GM18868 (cell line): ENCODE measurements at regions not wholly inside any gene's neighbourhood (a gene's known extent, or its start where the extent isn't known, plus 50 kb on each side); places are given as distances from the start of the nearest gene placed in this dataset.
"Not testable (repeated sequence)": the region's sequence is repeated elsewhere in the genome, so short reads cannot be mapped to it uniquely, and the experiment has no call there.

Source experiments
- ATAC-seq: cut with Tn5 transposase; IDR thresholded peaks from one replicate; pipeline ENCODE4 v1.9.1; 2021; ENCODE audit warnings: mild to moderate bottlenecking, moderate library complexity; ENCODE audit not compliant: unreplicated experiment

GRCh38 chr18:49697049-49697448 lies 116.3 kb downstream of the ACAA2 start:
- ATAC-seq = no peak

DNA sequence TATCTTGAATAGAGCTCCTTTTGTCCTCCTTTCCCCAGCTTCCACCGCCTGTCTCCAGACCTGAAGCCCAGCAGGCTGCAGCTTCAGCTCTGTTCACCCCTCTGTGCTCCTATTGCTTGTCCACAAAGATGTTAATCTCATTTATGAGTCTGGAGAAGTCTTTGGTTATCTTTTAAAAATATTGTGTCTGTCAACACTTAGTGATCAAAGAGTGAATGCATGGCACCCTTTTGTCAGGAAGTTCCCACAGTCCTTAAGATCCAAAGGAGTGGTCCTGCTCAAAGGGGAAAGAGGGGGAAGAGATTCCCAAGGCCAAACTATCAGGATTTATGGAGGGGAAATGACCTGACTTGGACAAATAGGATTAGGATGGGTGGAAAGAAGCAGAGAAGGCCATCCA lies 118.9 kb downstream of the ACAA2 start:
- ATAC-seq = no peak

GRCh38 chr18:49693717-49694005 lies 119.7 kb downstream of the ACAA2 start:
- no peak for ATAC-seq

DNA sequence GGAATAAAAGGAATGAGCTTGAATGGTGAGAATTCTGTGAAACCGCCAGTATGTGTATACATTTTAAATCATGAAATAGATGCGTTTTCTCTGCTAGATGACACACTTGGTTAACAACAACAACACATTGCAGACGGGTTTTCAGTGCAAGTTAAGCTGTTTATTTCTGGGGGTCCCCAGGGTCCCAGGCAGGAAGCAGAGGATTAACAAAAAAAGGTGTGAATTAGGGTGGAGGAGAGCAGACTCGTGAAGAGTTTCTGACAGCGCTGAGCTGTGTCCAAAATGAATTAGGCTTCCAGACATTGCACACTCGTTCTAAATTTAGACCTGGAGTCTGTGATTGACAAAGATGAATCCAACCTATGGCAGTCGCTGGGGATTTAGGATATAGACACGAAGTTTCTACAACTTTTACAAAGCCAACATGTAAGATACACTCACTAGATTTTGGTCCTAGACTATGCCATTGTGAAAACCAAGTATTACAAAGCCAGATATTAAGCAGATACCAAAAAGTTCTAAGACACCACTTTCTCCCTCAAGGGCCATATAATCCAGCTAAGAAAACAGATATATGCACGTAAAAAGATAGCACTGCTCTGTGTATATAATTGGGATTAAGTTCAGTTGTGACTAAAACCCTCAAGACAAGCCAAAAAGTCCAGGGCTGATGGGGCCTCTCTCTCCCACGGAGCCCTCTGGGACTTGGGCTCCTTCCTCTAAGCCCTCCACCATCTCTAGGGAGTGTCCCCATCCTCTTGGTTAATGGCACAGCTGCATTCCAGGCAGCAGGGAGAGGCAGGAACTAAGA lies 120.2 kb downstream of the ACAA2 start:
- ATAC-seq = no peak

GRCh38 chr18:49691177-49691608 lies 122.1 kb downstream of the ACAA2 start:
- no peak for ATAC-seq

DNA sequence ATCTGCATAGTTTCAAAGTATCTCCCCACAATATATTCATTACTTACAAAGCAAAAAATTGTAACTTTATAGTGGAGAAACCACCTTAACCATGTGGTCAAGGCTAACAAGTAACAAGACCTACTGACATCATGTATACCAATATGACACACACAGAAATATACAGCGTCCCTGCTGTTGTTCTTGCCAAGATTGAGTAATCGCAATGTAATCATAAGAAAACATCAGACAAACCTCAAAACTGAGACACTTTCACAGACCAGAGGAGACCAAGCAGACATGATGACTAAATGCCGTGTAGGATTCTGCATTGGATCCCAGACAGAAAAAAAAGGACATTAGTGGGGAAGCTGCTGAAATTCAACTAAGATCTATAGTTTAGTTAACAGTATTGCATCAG lies 123.0 kb downstream of the ACAA2 start:
- ATAC-seq = no peak

DNA sequence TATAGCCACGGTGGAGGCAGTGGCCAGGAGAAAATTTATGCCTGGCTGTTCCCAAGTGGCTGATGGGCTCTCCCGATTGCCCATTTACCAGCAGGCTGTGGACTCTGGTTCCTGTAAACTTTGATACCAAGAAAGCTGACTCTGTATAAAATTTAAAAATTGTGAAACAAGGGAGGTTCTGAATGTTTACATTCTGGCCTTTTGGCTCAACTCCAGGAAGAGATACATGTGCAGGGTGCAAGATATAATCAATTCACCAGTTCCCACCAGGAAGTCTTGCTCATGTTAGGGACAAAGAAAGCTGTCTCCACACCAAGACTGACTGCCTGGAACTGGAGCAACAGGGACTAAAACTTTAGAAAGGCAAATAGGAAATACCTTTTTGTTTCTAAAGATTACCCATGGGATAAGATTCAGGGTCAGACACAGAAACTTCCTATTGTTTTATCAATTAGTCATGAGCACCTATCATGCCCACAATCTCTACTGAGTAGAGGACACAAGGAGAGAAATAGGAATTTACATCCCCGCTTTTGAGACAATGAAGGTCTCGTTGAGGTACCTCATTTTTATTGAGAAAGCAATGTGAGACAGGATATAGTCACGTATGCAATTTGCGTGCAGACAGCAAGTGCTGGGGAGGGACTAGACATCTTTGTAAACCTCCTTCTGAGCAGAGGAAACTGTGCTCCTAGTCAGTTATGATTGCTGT lies 123.5 kb downstream of the LIPG start:
- ATAC-seq = no peak

GRCh38 chr18:49682803-49683190 lies 120.9 kb downstream of the LIPG start:
- ATAC-seq = not testable (repeated sequence)

DNA sequence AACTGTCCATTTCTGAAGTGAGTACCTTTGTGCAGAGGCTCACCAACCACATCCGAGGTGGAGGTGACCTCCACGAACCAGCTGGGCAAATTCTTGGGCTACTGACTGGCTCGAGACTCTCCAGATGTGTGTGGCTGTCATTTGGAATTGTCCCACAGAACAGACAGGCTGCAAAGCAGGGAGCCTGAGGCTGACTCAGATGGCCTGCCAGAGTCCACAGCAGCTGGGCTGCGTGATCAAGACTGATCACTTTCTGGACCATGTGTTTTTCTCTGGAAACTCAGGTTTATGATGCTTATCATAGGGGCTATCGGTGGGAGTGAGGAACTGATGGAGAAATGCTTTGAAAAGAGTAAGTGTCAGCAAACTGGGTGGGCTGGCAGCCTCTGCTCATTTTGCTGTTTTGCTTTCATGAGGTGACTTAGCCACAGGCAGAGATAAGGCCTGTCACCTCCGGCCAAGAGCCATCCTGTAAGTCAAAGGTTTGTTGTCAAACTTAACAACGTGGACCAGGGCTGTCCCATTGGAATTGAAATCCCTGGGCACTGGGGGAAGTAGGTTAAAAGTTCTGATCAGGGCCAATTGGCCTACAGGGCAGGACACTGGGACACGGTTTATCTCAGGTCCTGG lies 120.4 kb downstream of the LIPG start:
- no peak for ATAC-seq

DNA sequence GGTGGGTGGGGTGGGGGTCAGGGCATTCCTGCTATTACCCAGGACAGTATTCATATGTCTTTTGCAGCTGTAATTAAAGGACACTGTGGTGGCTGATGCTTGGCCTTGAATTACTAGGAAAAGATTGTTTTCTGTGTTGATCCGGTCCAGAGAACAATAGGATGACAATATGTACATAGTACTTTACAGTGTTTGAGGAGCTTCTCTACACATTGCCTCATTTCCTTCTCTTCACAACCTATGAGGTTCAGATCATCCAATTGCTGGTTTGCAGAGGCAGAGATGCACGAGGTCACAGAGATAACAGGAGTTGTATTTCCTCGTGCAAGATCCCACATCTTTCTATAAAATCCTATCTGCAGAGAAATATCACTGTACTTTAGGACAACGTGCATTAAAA lies 119.5 kb downstream of the LIPG start:
- no peak for ATAC-seq

DNA sequence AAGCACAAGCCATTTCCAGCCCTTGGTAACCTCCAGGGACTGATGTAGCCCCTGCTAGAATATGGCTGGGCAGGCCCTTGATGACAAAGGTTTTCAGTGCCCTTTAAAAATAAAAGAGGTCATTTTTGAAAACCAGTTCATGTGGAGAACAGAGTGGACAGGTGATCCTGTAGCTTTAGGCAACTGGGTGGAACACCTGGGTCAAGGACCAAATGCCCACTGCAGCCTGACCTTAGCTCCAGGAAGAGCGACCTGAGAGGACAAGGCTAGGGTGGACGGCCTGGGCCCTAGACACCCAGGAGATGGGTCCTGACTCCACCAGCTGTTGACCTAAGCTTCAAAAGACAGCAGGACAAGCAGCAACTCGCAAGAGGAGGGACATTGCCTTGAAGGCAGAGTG lies 116.6 kb downstream of the LIPG start:
- no peak for ATAC-seq

DNA sequence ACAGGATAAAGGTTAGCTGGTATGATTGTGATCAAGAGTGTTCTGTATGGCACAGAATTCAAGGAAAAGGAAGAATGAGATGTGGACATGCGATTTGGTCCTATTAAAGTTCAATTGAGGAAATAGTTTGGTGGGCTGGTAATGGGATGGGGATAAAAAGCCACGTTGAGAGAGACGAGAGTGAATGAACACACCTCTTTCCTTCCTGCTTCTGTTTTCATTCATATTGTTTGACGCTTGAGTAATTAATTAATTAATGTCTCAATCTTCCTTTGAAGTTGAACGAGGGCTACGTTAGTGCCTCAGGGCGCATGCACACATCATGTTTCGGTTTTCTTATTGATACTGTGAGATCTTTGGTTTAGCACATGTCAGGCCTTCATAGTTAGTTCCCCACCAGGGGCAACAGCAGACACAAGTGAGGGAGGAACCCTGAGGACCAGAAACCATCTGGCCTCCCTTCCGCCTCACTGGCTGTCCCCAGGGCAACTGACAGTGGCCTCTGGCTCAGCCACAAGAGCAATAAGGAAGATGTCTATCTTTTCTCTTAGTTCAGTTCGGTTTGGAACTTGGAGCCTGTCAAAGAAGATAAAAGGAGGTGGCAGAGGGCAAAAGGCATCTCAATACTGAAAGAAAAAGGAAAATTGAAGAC lies 116.0 kb downstream of the LIPG start:
- no peak for ATAC-seq

- no peak for ATAC-seq
Measured at GRCh38 chr18:49677081-49677480, 115.2 kb downstream of the LIPG start.

DNA sequence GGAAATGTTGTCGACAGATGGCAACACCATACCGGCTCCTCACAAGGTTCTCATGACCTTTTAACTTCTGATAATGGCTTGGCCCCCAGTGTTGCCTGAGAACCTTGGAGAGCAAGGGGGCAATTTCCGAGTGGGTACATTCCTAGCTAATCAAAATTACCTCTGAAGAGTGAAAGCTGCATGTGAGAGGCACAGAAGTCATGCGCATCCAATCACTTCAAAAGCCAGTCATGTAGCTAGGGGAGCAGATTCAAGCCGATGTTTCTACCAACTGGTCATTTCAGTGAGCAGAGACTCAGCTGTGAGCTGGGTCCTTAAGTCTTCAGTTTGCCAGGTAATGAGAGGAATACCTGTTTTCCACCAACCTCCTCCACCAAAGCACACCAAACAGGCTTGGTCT lies 111.4 kb downstream of the LIPG start:
- no peak for ATAC-seq

- no peak for ATAC-seq
Measured at GRCh38 chr18:49672853-49673252, 111.0 kb downstream of the LIPG start.

- no peak for ATAC-seq
Measured at GRCh38 chr18:49669403-49669802, 107.5 kb downstream of the LIPG start.

GRCh38 chr18:49668574-49669275 lies 106.9 kb downstream of the LIPG start:
- ATAC-seq = no peak

GRCh38 chr18:49667462-49667861 lies 105.6 kb downstream of the LIPG start:
- no peak for ATAC-seq

DNA sequence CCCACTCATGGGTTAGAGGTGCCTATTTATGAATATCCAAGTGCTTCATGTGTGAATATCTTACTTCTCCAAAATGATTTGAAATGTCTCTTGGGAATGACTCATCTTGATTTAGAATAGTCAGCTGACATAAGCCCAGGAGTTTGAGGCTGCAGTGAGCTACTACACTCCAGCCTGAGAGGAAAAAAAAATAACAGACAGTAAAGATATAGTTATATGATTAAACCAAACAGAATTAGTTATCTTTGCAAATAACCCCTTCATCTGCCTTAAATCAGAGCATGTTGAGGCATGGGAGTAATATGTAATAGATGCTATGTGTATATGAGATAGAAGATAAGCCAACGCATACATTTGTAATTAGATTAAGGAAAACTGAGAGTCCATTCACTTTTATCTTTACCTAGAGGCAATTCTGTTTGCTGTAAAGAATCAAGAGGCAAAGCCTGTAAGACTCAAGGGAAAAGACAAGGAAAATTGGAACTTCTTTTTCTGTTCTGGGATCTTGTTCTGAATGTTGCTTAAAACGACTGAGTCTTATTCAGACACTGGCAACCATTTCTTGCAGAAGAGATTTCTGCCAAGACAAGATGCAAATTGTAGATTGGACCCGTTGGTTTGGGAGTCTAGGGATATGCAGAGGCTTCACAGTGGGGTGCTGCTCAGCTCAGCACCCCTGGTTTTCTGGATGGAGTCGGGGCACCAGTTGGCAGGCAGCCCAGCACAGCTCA lies 104.4 kb downstream of the LIPG start:
- ATAC-seq = no peak
